Thyroid gland (tissue), 4 donors: ENCODE measurements at regions not wholly inside any gene's neighbourhood (a gene's known extent, or its start where the extent isn't known, plus 50 kb on each side); places are given as distances from the start of the nearest gene placed in this dataset.

ENCODE experiments used
- DNase-seq, 2 donors: peaks; one replicate each; pipeline ENCODE4 v3.0.0-alpha.2; 2019
- H3K27ac ChIP-seq, 3 donors: fragments of 200-600 bp; sonication (generic); 1 replicate in 2 of 3; 2 replicates in 1 of 3; pipeline ENCODE4 v1.5.1; 2016 to 2019; ENCODE audit warnings: mild to moderate bottlenecking in 1 of 3, moderate library complexity in 1 of 3
- H3K27me3 ChIP-seq: fragments of 200-600 bp; sonication (generic); one replicate; pipeline ENCODE4 v1.5.1; 2019
- H3K36me3 ChIP-seq, 2 donors: fragments of 200-600 bp; sonication (generic); one replicate each; pipeline ENCODE4 v1.5.1; 2016 to 2019
- H3K4me1 ChIP-seq, 2 donors: fragments of 200-600 bp; sonication (generic); one replicate each; pipeline ENCODE4 v1.5.1; 2017 to 2019
- H3K4me3 ChIP-seq, 3 donors: fragments of 200-600 bp; sonication (generic); replicated peaks in 1 of 3; 1 replicate in 2 of 3; 2 replicates in 1 of 3; pipeline ENCODE4 v1.5.1; 2016; ENCODE audit warnings: mild to moderate bottlenecking in 1 of 3
- H3K9me3 ChIP-seq: fragments of 200-600 bp; sonication (generic); one replicate; pipeline ENCODE4 v1.5.1; 2017
- CTCF ChIP-seq, 6 experiments: fragments of 200-600 bp in 3 of 6; fragments of 450-650 bp in 3 of 6; sonication (generic) in 3 of 6; IDR thresholded peaks; one replicate each; pipeline ENCODE4 v1.5.1; 2016 to 2019; ENCODE audit warnings: antibody characterized with exemption in 6 of 6, mild to moderate bottlenecking in 2 of 6, inconsistent platforms in 1 of 6, moderate library complexity in 1 of 6
- POLR2A ChIP-seq, 2 donors: fragments of 450-650 bp; IDR thresholded peaks; one replicate each; pipeline ENCODE4 v1.6.1; 2017; ENCODE audit warnings: antibody characterized with exemption in 2 of 2, mild to moderate bottlenecking in 2 of 2, moderate library complexity in 1 of 2
- WGBS, 2 donors: methylation state at CpG; one replicate each; pipeline ENCODE4 v1.1.5; 2017; 5-methylcytosine and 5-hydroxymethylcytosine counted together
- intact Hi-C: fragments of 100-400 bp; cut with DNase I; formaldehyde crosslinking; loops from one replicate; pipeline ENCODE4 v1.15.1; 2023

- H3K27ac ChIP-seq, result no peak overlapping the region
- intact Hi-C loops, result no loop called here
- no peaks in the 10 kb centered on the region for H3K36me3 ChIP-seq
- H3K27me3 ChIP-seq, result no peaks in the 10 kb centered on the region
- no peak overlapping the region for H3K4me3 ChIP-seq
- H3K4me1 ChIP-seq, result no peaks in the 10 kb centered on the region
- H3K9me3 ChIP-seq, result no peaks in the 10 kb centered on the region
- DNase-seq, result no peak
- TF ChIP-seq POLR2A (IDR thresholded peaks at IDR 0.05) (no peak), CTCF (IDR thresholded peaks at IDR 0.05) (no peak)
These were observed 136.8 kb upstream of the USP25 start for GRCh38 chr21:15592957-15593356.

- intact Hi-C loops, result no loop called here
- Histone ChIP-seq H3K27ac (no peak overlapping the region), H3K27me3 (no peaks in the 10 kb centered on the region), H3K4me1 (no peaks in the 10 kb centered on the region), H3K36me3 (no peaks in the 10 kb centered on the region), H3K4me3 (no peak overlapping the region), H3K9me3 (no peaks in the 10 kb centered on the region)
- TF ChIP-seq POLR2A (IDR thresholded peaks at IDR 0.05) (no peak), CTCF (IDR thresholded peaks at IDR 0.05) (no peak)
- no peak for DNase-seq
These were observed 128.4 kb upstream of the USP25 start for GRCh38 chr21:15601390-15601789.

- no peaks in the 10 kb centered on the region for H3K4me1 ChIP-seq
- no peaks in the 10 kb centered on the region for H3K36me3 ChIP-seq
- H3K27me3 ChIP-seq, result no peaks in the 10 kb centered on the region
- TF ChIP-seq POLR2A (IDR thresholded peaks at IDR 0.05), result no peak
- 17 to 26% methylated on average over 2 of the region's 2 CpGs for WGBS, 2 donors
- H3K27ac ChIP-seq, result no peak overlapping the region
- intact Hi-C loops, result no loop called here
- peak in 1 of 2 donors; percentile 7 for DNase-seq
- H3K9me3 ChIP-seq, result no peaks in the 10 kb centered on the region
- H3K4me3 ChIP-seq, result no peak overlapping the region
These were observed 125.4 kb upstream of the USP25 start for GRCh38 chr21:15604413-15604812.

GRCh38 chr21:15614766-15615165 lies 115.0 kb upstream of the USP25 start:
- no peak for TF ChIP-seq POLR2A (IDR thresholded peaks at IDR 0.05)
- TF ChIP-seq CTCF (IDR thresholded peaks at IDR 0.05), result no peak
- intact Hi-C loops, result no loop called here
- 60 to 62% methylated on average over 1 of the region's 1 CpG for WGBS, 2 donors
- no peak for DNase-seq
- Histone ChIP-seq H3K27me3 (no peaks in the 10 kb centered on the region), H3K4me1 (no peaks in the 10 kb centered on the region), H3K4me3 (no peak overlapping the region), H3K27ac (no peak overlapping the region), H3K9me3 (no peaks in the 10 kb centered on the region), H3K36me3 (no peaks in the 10 kb centered on the region)

- Histone ChIP-seq H3K36me3 (no peaks in the 10 kb centered on the region), H3K4me3 (no peak overlapping the region), H3K27me3 (no peaks in the 10 kb centered on the region), H3K4me1 (no peaks in the 10 kb centered on the region), H3K9me3 (no peaks in the 10 kb centered on the region), H3K27ac (no peak overlapping the region)
- 84 to 94% methylated on average over 2 of the region's 2 CpGs for WGBS, 2 donors
- no peak for DNase-seq
- intact Hi-C loops, result no loop called here
- TF ChIP-seq POLR2A (IDR thresholded peaks at IDR 0.05) (no peak), CTCF (IDR thresholded peaks at IDR 0.05) (no peak)
These were observed 112.8 kb upstream of the USP25 start for GRCh38 chr21:15616864-15617574.
